A673 (cell line): ENCODE measurements at regions not wholly inside any gene's neighbourhood (a gene's known extent, or its start where the extent isn't known, plus 50 kb on each side); places are given as distances from the start of the nearest gene placed in this dataset.
"Not testable (repeated sequence)": the region's sequence is repeated elsewhere in the genome, so short reads cannot be mapped to it uniquely, and the experiment has no call there.

Experiments
- EZH2 ChIP-seq: fragments of 200-600 bp; sonication (generic); IDR thresholded peaks from 2 replicates; pipeline ENCODE4 v1.6.1; 2017; ENCODE audit warnings: borderline replicate concordance, low read depth, mild to moderate bottlenecking, mixed read lengths, antibody characterized with exemption, low read length; ENCODE audit not compliant: poor library complexity, severe bottlenecking
- TF ChIP-seq, protein P1 (sequence below): fragments of 300-800, 200-600 bp; sonication (generic); conservative IDR thresholded peaks from 2 replicates; pipeline ENCODE4 v1.5.1; 2017; ENCODE audit warnings: low read depth, mild to moderate bottlenecking, antibody characterized with exemption, low read length, moderate library complexity, mixed read lengths

GRCh38 chr16:29179401-29180205, 194.8 kb downstream of the LAT start:
- TF ChIP-seq, protein P1, sequence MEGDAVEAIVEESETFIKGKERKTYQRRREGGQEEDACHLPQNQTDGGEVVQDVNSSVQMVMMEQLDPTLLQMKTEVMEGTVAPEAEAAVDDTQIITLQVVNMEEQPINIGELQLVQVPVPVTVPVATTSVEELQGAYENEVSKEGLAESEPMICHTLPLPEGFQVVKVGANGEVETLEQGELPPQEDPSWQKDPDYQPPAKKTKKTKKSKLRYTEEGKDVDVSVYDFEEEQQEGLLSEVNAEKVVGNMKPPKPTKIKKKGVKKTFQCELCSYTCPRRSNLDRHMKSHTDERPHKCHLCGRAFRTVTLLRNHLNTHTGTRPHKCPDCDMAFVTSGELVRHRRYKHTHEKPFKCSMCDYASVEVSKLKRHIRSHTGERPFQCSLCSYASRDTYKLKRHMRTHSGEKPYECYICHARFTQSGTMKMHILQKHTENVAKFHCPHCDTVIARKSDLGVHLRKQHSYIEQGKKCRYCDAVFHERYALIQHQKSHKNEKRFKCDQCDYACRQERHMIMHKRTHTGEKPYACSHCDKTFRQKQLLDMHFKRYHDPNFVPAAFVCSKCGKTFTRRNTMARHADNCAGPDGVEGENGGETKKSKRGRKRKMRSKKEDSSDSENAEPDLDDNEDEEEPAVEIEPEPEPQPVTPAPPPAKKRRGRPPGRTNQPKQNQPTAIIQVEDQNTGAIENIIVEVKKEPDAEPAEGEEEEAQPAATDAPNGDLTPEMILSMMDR = not testable (repeated sequence)
- TF ChIP-seq EZH2 = not testable (repeated sequence)
